AG10803 (cell line): ENCODE measurements at regions not wholly inside any gene's neighbourhood (a gene's known extent, or its start where the extent isn't known, plus 50 kb on each side); places are given as distances from the start of the nearest gene placed in this dataset.

Experiments used
- DNase-seq: peaks from one replicate; pipeline ENCODE4 v3.0.0; 2010; ENCODE audit warnings: low read depth
- H3K4me3 ChIP-seq: 2 replicates; pipeline ENCODE4 v1.5.1; 2011; ENCODE audit warnings: mild to moderate bottlenecking, low read length, control low read depth
- TF ChIP-seq, protein P1 (sequence below): conservative IDR thresholded peaks from 2 replicates; pipeline ENCODE4 v1.5.1; 2011; ENCODE audit warnings: mild to moderate bottlenecking, low read length, control low read depth, inconsistent platforms

DNA sequence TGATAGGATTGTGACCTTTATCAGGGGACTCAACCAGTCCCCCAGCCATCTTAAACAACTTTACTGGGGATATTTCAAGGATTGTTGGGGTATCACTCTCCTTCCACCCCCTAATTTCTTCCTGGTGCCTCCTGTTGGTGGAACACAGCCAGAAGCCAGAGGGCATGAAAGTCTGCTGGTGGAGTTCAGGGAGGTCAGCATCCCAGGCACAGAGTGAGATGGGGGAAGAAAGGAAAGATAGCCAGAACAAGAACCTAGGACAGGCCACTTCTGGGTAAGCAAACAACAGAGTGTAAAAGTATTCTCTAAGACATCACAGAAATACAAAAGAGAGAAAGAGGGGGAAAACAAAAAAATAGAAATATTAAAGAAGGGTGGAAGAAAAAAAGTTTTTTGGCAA, 101.8 kb downstream of the SPRY2 start:
- H3K4me3 ChIP-seq, result no peak overlapping the region
- DNase-seq, result no peak
- TF ChIP-seq, protein P1, sequence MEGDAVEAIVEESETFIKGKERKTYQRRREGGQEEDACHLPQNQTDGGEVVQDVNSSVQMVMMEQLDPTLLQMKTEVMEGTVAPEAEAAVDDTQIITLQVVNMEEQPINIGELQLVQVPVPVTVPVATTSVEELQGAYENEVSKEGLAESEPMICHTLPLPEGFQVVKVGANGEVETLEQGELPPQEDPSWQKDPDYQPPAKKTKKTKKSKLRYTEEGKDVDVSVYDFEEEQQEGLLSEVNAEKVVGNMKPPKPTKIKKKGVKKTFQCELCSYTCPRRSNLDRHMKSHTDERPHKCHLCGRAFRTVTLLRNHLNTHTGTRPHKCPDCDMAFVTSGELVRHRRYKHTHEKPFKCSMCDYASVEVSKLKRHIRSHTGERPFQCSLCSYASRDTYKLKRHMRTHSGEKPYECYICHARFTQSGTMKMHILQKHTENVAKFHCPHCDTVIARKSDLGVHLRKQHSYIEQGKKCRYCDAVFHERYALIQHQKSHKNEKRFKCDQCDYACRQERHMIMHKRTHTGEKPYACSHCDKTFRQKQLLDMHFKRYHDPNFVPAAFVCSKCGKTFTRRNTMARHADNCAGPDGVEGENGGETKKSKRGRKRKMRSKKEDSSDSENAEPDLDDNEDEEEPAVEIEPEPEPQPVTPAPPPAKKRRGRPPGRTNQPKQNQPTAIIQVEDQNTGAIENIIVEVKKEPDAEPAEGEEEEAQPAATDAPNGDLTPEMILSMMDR, result no peak

DNA sequence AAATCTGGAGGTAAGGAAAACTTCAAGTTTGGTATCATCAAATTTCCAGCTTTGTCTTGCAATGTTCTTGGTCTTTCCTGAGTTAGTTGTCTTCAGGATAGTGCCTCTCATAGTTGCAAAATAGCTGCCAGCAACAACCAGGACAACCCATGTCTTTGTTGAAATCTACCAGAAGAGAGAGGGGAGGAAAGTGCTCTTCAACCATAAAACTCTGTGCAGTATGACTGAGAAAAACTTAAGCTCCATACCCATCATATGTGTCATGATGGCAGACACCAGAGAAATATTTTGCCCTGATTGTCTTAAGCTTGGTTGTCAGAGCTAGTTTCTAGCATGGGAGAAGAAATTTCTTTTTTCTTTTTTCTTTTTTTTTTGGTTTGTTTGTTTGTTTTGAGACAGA, 103.3 kb downstream of the SPRY2 start:
- TF ChIP-seq, protein P1, result no peak
- peak; percentile 51 for DNase-seq
- no peak overlapping the region for H3K4me3 ChIP-seq

DNA sequence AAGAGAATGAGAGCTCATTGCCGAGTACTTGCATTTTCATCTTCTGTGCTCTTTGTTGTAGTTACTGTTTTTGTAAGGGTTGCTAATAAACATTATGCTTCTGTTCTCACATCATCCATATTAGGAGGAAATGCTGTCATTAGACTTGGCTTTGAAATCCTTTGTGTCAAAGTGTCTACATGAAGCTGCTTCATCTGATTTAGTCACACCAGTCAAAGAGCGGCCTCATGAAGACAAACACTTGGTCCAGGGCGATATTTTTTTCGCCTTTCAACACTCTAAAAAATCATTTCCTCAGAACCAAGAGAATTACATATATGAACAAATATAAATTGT, 105.0 kb downstream of the SPRY2 start:
- TF ChIP-seq, protein P1, result no peak
- no peak overlapping the region for H3K4me3 ChIP-seq
- peak; percentile 9 for DNase-seq

DNA sequence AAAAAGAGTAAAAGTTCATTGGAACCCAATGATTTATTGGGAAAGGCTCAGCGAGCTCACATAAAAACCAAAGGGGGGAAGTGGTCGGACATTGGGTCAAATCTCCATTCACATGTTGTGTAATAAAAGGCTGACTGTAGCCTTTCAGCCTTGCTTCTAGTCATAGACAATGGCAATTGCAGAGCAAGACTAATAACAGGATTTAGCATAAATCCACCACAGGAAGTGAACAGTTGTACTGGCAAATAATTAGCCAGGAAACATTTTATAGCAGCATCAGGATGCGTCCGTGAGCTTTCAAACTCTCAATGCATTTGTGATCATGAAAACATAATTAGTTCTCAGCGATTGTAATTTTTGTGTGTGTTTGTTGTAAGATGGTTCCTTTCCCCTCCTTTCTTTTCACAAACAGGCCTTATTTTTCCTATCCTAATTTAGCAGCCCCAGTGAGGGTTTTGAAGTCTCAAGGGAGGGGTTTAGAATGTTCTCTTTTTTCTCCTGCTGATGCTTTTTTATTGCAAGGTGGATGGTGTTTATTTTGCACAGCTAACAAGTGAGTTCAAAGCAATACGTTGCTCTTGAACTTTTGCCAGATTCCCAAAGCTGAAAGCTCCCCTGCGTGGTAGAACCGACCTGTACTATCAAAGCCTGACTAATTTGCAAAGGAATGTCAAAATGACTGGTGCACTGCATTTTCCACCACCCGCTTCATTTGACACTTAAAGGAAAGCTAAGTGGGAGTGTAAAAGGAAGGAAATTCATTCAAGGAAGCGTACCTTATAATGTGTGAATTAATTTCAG, 105.6 kb downstream of the SPRY2 start:
- H3K4me3 ChIP-seq, result no peak overlapping the region
- DNase-seq, result no peak
- TF ChIP-seq, protein P1, result no peak

DNA sequence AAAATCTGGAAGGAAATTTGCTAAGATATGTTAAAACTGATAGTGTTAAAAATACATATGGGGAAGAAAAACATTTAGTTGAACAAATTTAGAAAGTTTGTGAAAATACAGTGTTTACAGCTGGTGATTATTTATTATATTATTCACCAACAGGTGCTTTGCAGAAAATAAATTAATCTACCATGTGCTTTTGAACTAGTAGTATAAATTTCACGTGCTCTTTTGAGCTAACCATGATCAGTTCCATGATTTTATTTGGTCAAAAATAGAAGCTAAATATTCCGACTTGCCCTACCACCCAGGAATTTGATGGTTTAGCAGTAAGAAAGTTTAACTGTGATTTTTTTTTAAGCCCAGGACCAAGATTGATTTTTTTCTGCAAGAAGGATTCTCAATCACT, 113.3 kb downstream of the SPRY2 start:
- no peak for DNase-seq
- H3K4me3 ChIP-seq, result no peak overlapping the region
- TF ChIP-seq, protein P1, result no peak

DNA sequence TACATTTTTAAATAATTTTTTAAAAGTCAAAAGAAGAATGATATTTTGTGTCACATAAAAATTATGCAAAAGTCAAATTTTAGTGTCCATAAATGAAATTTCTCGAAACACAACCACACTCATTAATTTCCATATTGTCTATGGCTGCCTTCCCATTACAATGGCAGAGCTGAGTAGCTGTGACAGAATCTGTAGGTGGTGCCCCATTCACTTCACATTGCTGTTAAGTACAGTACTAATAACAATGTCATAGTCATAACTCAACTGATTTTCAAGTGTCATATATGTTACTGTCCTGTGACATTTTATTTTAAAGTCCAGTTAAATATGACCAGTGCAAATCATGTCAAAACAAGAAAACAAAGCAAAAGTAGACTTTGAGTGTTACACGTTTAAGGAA, 114.3 kb downstream of the SPRY2 start:
- TF ChIP-seq, protein P1, result no peak
- H3K4me3 ChIP-seq, result no peak overlapping the region
- no peak for DNase-seq

DNA sequence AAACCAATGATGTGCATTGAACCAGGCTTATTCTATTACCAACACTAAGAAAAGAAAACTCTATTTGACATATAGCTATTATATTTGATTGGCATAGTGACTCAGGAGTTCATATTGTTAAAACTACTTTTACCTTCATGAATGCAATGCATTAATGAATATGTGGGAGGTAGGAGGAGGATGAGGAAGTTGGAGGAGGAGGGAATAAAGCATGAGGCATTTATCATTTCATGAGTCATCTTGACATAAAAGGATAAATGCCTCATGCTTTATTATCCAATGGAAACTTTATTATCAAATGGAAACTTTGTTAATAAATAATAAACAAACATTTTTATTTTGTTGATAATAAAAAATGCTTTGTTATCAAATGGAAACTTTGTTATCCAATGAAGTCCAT, 116.5 kb downstream of the SPRY2 start:
- H3K4me3 ChIP-seq, result no peak overlapping the region
- TF ChIP-seq, protein P1, result no peak
- DNase-seq, result no peak
